Transverse colon (tissue), 3 donors: ENCODE measurements at regions not wholly inside any gene's neighbourhood (a gene's known extent, or its start where the extent isn't known, plus 50 kb on each side); places are given as distances from the start of the nearest gene placed in this dataset.

ENCODE experiments used
- CTCF ChIP-seq, 5 experiments: fragments of 200-600 bp in 3 of 5; fragments of 450-650 bp in 2 of 5; sonication (generic) in 3 of 5; IDR thresholded peaks; 1 replicate in 2 of 5; 2 replicates in 3 of 5; pipeline ENCODE4 v1.5.1; 2016 to 2017; ENCODE audit warnings: antibody characterized with exemption in 5 of 5, inconsistent platforms in 3 of 5, mild to moderate bottlenecking in 2 of 5, moderate library complexity in 1 of 5
- POLR2A ChIP-seq: fragments of 450-650 bp; IDR thresholded peaks from one replicate; pipeline ENCODE4 v1.6.1; 2016; ENCODE audit warnings: antibody characterized with exemption, mild to moderate bottlenecking, moderate library complexity

GRCh38 chr1:78331799-78332198, 159.0 kb upstream of the PTGFR start:
- TF ChIP-seq CTCF (IDR thresholded peaks at IDR 0.05) = no peak
- TF ChIP-seq POLR2A = no peak
